OCI-LY1 (cell line): ENCODE measurements at regions not wholly inside any gene's neighbourhood (a gene's known extent, or its start where the extent isn't known, plus 50 kb on each side); places are given as distances from the start of the nearest gene placed in this dataset.

Experiments used
- H2AFZ ChIP-seq: fragments of 200-600 bp; sonication (generic), shearing (Covaris generic); 2 replicates; pipeline ENCODE4 v1.6.0; 2014; ENCODE audit warnings: antibody characterized with exemption, mild to moderate bottlenecking, low read length
- H3F3A ChIP-seq: fragments of 200-600 bp; sonication (generic), shearing (Covaris generic); 2 replicates; pipeline ENCODE4 v1.6.0; 2014; ENCODE audit warnings: mild to moderate bottlenecking, antibody characterized with exemption, low read length, moderate library complexity; ENCODE audit not compliant: insufficient read depth
- H3K27ac ChIP-seq: fragments of 200-600 bp; sonication (generic); 2 replicates; pipeline ENCODE4 v1.5.1; 2014; ENCODE audit warnings: low read length, mixed run types, mild to moderate bottlenecking, low read depth; ENCODE audit not compliant: poor library complexity, severe bottlenecking
- H3K27me3 ChIP-seq: fragments of 200-600 bp; sonication (generic); 2 replicates; pipeline ENCODE4 v1.6.0; 2014; ENCODE audit warnings: antibody characterized with exemption, mild to moderate bottlenecking, low read length, moderate library complexity; ENCODE audit not compliant: insufficient read depth
- H3K36me3 ChIP-seq: fragments of 200-600 bp; sonication (generic); 2 replicates; pipeline ENCODE4 v1.6.1; 2014; ENCODE audit warnings: mild to moderate bottlenecking, antibody characterized with exemption, low read length, moderate library complexity, mixed read lengths; ENCODE audit not compliant: insufficient read depth
- H3K4me1 ChIP-seq: fragments of 200-600 bp; sonication (generic); 2 replicates; pipeline ENCODE4 v1.5.1; 2014; ENCODE audit warnings: mild to moderate bottlenecking, low read length, moderate library complexity; ENCODE audit not compliant: insufficient read depth, severe bottlenecking
- H3K4me2 ChIP-seq: fragments of 200-600 bp; sonication (generic), shearing (Covaris generic); 2 replicates; pipeline ENCODE4 v1.6.1; 2014; ENCODE audit warnings: low read length
- H3K4me3 ChIP-seq: fragments of 200-600 bp; sonication (generic); 2 replicates; pipeline ENCODE4 v1.5.1; 2014; ENCODE audit warnings: low read length, low read depth, mild to moderate bottlenecking, mixed read lengths; ENCODE audit not compliant: poor library complexity, severe bottlenecking
- H3K79me2 ChIP-seq: fragments of 200-600 bp; shearing (Covaris generic); 2 replicates; pipeline ENCODE4 v1.6.1; 2016; ENCODE audit warnings: mixed run types, low read length, mixed read lengths; ENCODE audit not compliant: insufficient read depth
- H3K9ac ChIP-seq: fragments of 200-600 bp; sonication (generic), shearing (Covaris generic); 2 replicates; pipeline ENCODE4 v1.6.1; 2014; ENCODE audit warnings: mild to moderate bottlenecking, low read length, mixed read lengths
- H3K9me2 ChIP-seq: fragments of 200-600 bp; sonication (generic), shearing (Covaris generic); 2 replicates; pipeline ENCODE4 v1.6.1; 2014; ENCODE audit warnings: low read depth, mild to moderate bottlenecking, low read length, mixed read lengths
- H3K9me3 ChIP-seq: fragments of 200-600 bp; shearing (Covaris generic); 2 replicates; pipeline ENCODE4 v1.6.1; 2014; ENCODE audit warnings: low read length, mixed read lengths
- H4K20me1 ChIP-seq: fragments of 200-600 bp; sonication (generic), shearing (Covaris generic); 2 replicates; pipeline ENCODE4 v1.6.0; 2016; ENCODE audit warnings: mild to moderate bottlenecking, low read length; ENCODE audit not compliant: insufficient read depth
- CTCF ChIP-seq: fragments of 200-600 bp; sonication (generic), shearing (Covaris generic); IDR thresholded peaks from 2 replicates; pipeline ENCODE4 v1.5.1; 2017; ENCODE audit warnings: mild to moderate bottlenecking, antibody characterized with exemption, low read length, moderate library complexity, mixed read lengths
- EZH2 ChIP-seq: fragments of 200-600 bp; sonication (generic), shearing (Covaris generic); IDR thresholded peaks from 2 replicates; pipeline ENCODE4 v1.8.0; 2017; ENCODE audit warnings: borderline replicate concordance, mixed run types, mild to moderate bottlenecking, antibody characterized with exemption, low read length, moderate library complexity, mixed read lengths

- Histone ChIP-seq H3K27ac (no peak overlapping the region), H2AFZ (no peak overlapping the region), H3K79me2 (no peaks in the 10 kb centered on the region), H3K36me3 (no peaks in the 10 kb centered on the region), H3K9me3 (no peaks in the 10 kb centered on the region), H3K4me1 (no peaks in the 10 kb centered on the region), H3K9me2 (no peaks in the 10 kb centered on the region), H3K9ac (no peak overlapping the region), H4K20me1 (no peaks in the 10 kb centered on the region), H3K4me2 (no peak overlapping the region), H3K27me3 (no peaks in the 10 kb centered on the region), H3K4me3 (no peak overlapping the region), H3F3A (no peaks in the 10 kb centered on the region)
- TF ChIP-seq CTCF: no peak
- TF ChIP-seq EZH2: no peak
Observed at GRCh38 chr12:92625639-92626310, 77.0 kb upstream of the PLEKHG7 start.

- no peaks in the 10 kb centered on the region for H3K79me2 ChIP-seq
- H3K4me2 ChIP-seq: no peak overlapping the region
- H3K9ac ChIP-seq: no peak overlapping the region
- no peaks in the 10 kb centered on the region for H3K36me3 ChIP-seq
- no peaks in the 10 kb centered on the region for H3K4me1 ChIP-seq
- H3K27me3 ChIP-seq: no peaks in the 10 kb centered on the region
- no peak overlapping the region for H2AFZ ChIP-seq
- H4K20me1 ChIP-seq: no peaks in the 10 kb centered on the region
- TF ChIP-seq EZH2 (no peak), CTCF (no peak)
- H3K9me2 ChIP-seq: no peaks in the 10 kb centered on the region
- no peaks in the 10 kb centered on the region for H3K9me3 ChIP-seq
- no peak overlapping the region for H3K4me3 ChIP-seq
- no peak overlapping the region for H3K27ac ChIP-seq
- H3F3A ChIP-seq: no peaks in the 10 kb centered on the region
Observed at GRCh38 chr12:92624236-92624635, 78.6 kb upstream of the PLEKHG7 start.

- TF ChIP-seq CTCF: no peak
- no peak for TF ChIP-seq EZH2
- H3K9me3 ChIP-seq: no peaks in the 10 kb centered on the region
- H3K9me2 ChIP-seq: no peaks in the 10 kb centered on the region
- H3K4me2 ChIP-seq: no peak overlapping the region
- no peak overlapping the region for H3K27ac ChIP-seq
- no peak overlapping the region for H3K9ac ChIP-seq
- H3F3A ChIP-seq: no peaks in the 10 kb centered on the region
- no peak overlapping the region for H3K4me3 ChIP-seq
- no peaks in the 10 kb centered on the region for H4K20me1 ChIP-seq
- no peaks in the 10 kb centered on the region for H3K79me2 ChIP-seq
- no peaks in the 10 kb centered on the region for H3K27me3 ChIP-seq
- no peak overlapping the region for H2AFZ ChIP-seq
- H3K36me3 ChIP-seq: no peaks in the 10 kb centered on the region
- no peaks in the 10 kb centered on the region for H3K4me1 ChIP-seq
Observed at GRCh38 chr12:92623386-92623785, 79.4 kb upstream of the PLEKHG7 start.
